Ascending aorta (tissue), 2 donors: ENCODE measurements at regions not wholly inside any gene's neighbourhood (a gene's known extent, or its start where the extent isn't known, plus 50 kb on each side); places are given as distances from the start of the nearest gene placed in this dataset.
"Not testable (repeated sequence)": the region's sequence is repeated elsewhere in the genome, so short reads cannot be mapped to it uniquely, and the experiment has no call there.

ENCODE experiments used
- DNase-seq, 2 donors: peaks; one replicate each; pipeline ENCODE4 v3.0.0-alpha.2; 2019; ENCODE audit warnings: low spot score in 2 of 2
- H3K27ac ChIP-seq, 2 donors: fragments of 200-600 bp; sonication (generic); one replicate each; pipeline ENCODE4 v1.5.1; 2016 to 2017; ENCODE audit warnings: mild to moderate bottlenecking in 1 of 2
- H3K27me3 ChIP-seq: fragments of 200-600 bp; sonication (generic); one replicate; pipeline ENCODE4 v1.5.1; 2017
- H3K36me3 ChIP-seq, 2 donors: fragments of 200-600 bp; sonication (generic); one replicate each; pipeline ENCODE4 v1.5.1; 2016
- H3K4me1 ChIP-seq, 2 donors: fragments of 200-600 bp; sonication (generic); one replicate each; pipeline ENCODE4 v1.5.1; 2016 to 2017; ENCODE audit warnings: mild to moderate bottlenecking in 1 of 2
- H3K4me3 ChIP-seq, 2 donors: fragments of 200-600 bp; sonication (generic); one replicate each; pipeline ENCODE4 v1.5.1; 2016 to 2017; ENCODE audit warnings: mild to moderate bottlenecking in 1 of 2
- H3K9me3 ChIP-seq, 2 donors: fragments of 200-600 bp; sonication (generic); one replicate each; pipeline ENCODE4 v1.5.1; 2016
- intact Hi-C: fragments of 100-400 bp; cut with DNase I; formaldehyde crosslinking; loops from one replicate; pipeline ENCODE4 v1.15.1; 2023
- TF ChIP-seq, protein P1 (sequence below), 3 experiments: fragments of 200-600 bp in 2 of 3; fragments of 450-650 bp in 1 of 3; sonication (generic) in 2 of 3; IDR thresholded peaks; one replicate each; pipeline ENCODE4 v1.5.1; 2016 to 2019; ENCODE audit warnings: antibody characterized with exemption in 3 of 3, mild to moderate bottlenecking in 1 of 3, moderate library complexity in 1 of 3

DNA sequence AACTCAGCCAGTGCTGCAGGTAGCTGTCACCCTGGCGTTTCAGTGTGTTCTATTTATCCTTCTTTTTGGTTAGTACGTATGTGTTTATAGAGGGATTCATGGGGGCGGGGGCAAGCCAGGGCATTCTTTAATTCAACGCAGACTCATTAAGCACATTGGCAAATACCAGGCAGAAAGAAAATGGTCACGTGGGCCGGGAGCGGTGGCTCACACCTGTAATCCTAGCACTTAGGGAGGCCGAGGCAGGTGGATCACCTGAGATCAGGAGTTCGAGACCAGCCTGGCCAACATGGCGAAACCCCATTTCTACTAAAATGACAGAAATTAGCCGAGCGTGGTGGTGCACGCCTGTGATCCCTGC lies 69.1 kb downstream of the HAPSTR1 start:
- H3K4me3 ChIP-seq: no peak overlapping the region
- intact Hi-C loops: no loop called here
- H3K27me3 ChIP-seq: no peaks in the 10 kb centered on the region
- H3K27ac ChIP-seq: no peak overlapping the region
- H3K9me3 ChIP-seq: no peaks in the 10 kb centered on the region
- H3K36me3 ChIP-seq: no peaks in the 10 kb centered on the region
- no peaks in the 10 kb centered on the region for H3K4me1 ChIP-seq
- no peak for DNase-seq
- TF ChIP-seq, protein P1, sequence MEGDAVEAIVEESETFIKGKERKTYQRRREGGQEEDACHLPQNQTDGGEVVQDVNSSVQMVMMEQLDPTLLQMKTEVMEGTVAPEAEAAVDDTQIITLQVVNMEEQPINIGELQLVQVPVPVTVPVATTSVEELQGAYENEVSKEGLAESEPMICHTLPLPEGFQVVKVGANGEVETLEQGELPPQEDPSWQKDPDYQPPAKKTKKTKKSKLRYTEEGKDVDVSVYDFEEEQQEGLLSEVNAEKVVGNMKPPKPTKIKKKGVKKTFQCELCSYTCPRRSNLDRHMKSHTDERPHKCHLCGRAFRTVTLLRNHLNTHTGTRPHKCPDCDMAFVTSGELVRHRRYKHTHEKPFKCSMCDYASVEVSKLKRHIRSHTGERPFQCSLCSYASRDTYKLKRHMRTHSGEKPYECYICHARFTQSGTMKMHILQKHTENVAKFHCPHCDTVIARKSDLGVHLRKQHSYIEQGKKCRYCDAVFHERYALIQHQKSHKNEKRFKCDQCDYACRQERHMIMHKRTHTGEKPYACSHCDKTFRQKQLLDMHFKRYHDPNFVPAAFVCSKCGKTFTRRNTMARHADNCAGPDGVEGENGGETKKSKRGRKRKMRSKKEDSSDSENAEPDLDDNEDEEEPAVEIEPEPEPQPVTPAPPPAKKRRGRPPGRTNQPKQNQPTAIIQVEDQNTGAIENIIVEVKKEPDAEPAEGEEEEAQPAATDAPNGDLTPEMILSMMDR (IDR thresholded peaks at IDR 0.05): no peak

GRCh38 chr16:9165681-9166080 lies 74.2 kb downstream of the HAPSTR1 start:
- Histone ChIP-seq H3K4me3 (no peak overlapping the region), H3K4me1 (no peaks in the 10 kb centered on the region), H3K9me3 (no peaks in the 10 kb centered on the region), H3K36me3 (no peaks in the 10 kb centered on the region), H3K27ac (no peak overlapping the region), H3K27me3 (no peaks in the 10 kb centered on the region)
- no peak for DNase-seq
- intact Hi-C loops: no loop called here
- TF ChIP-seq, protein P1 (IDR thresholded peaks at IDR 0.05): no peak

GRCh38 chr16:9166326-9166993 lies 75.0 kb downstream of the HAPSTR1 start:
- H3K4me1 ChIP-seq, H3K27me3 ChIP-seq, intact Hi-C loops, H3K27ac ChIP-seq, H3K9me3 ChIP-seq, H3K4me3 ChIP-seq, DNase-seq, H3K36me3 ChIP-seq: not testable (repeated sequence)

GRCh38 chr16:9169094-9169493 lies 77.7 kb downstream of the HAPSTR1 start:
- Histone ChIP-seq H3K27me3 (no peaks in the 10 kb centered on the region), H3K9me3 (no peaks in the 10 kb centered on the region), H3K4me3 (no peak overlapping the region), H3K27ac (no peak overlapping the region), H3K36me3 (no peaks in the 10 kb centered on the region), H3K4me1 (no peaks in the 10 kb centered on the region)
- no peak for DNase-seq
- TF ChIP-seq, protein P1 (IDR thresholded peaks at IDR 0.05): no peak
- intact Hi-C loops: no loop called here

- H3K27ac ChIP-seq: no peak overlapping the region
- H3K27me3 ChIP-seq: no peaks in the 10 kb centered on the region
- no peaks in the 10 kb centered on the region for H3K9me3 ChIP-seq
- DNase-seq: no peak
- no peak overlapping the region for H3K4me3 ChIP-seq
- no peaks in the 10 kb centered on the region for H3K4me1 ChIP-seq
- no peaks in the 10 kb centered on the region for H3K36me3 ChIP-seq
- TF ChIP-seq, protein P1 (IDR thresholded peaks at IDR 0.05): no peak
- intact Hi-C loops: no loop called here
Observed at GRCh38 chr16:9170470-9170869, 79.0 kb downstream of the HAPSTR1 start.

DNA sequence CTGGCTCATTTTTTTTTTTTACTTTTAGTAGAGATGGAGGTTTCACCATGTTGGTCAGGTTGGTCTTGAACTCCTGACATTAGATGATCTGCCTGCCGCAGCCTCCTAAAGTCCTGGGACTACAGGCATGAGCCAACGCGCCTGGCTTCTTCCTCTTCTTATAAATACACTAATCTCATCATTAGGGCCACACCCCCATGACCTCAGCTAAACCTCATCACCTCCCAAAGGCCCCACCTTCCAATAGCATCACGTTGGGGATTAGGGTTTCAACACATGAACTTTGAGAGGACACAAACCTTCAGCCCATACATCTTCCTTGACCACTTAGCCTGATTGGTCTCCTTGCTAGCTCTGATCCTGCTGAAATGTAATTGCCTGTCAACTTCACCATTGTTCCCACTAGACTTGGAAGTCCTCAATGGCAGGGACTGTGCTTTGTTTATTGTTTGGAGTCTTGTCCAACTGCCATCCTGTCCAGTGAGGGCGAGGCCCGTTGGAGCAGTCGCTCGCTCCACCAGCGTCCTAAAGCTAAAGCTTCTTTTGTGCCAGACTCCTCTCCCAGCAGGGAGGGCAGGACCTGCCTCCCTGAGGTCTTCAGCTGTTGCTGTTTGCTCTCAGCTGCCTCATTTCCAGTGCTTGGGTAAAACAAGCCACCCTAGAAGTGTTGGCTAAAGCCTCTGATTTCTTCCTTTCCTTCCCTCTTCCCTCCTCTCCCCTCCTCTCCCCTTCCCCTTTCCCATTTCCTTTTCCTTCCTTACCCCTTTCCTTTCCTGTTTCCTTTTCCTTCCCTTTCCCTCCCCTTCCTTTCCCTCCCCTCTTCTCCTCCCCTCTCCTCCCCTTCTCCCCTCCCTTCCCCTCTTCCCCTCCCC lies 85.3 kb downstream of the HAPSTR1 start:
- H3K36me3 ChIP-seq: no peaks in the 10 kb centered on the region
- DNase-seq: no peak
- intact Hi-C loops: no loop called here
- H3K27ac ChIP-seq: no peak overlapping the region
- H3K27me3 ChIP-seq: no peaks in the 10 kb centered on the region
- H3K9me3 ChIP-seq: no peaks in the 10 kb centered on the region
- TF ChIP-seq, protein P1 (IDR thresholded peaks at IDR 0.05): no peak
- no peak overlapping the region for H3K4me3 ChIP-seq
- H3K4me1 ChIP-seq: no peaks in the 10 kb centered on the region
